Neural cell (in vitro differentiated cells): ENCODE measurements at regions not wholly inside any gene's neighbourhood (a gene's known extent, or its start where the extent isn't known, plus 50 kb on each side); places are given as distances from the start of the nearest gene placed in this dataset.

ENCODE experiments used
- H2AFZ ChIP-seq: fragments of 200-600, 300-800 bp; sonication (generic), shearing (Covaris generic); 2 replicates; pipeline ENCODE4 v1.6.0; 2014; ENCODE audit warnings: low read depth, mild to moderate bottlenecking, antibody characterized with exemption, low read length, moderate library complexity
- H3F3A ChIP-seq: fragments of 200-600 bp; shearing (Covaris generic); 2 replicates; pipeline ENCODE4 v1.6.1; 2016; ENCODE audit warnings: mild to moderate bottlenecking, moderate library complexity, mixed read lengths, antibody characterized with exemption, low read length; ENCODE audit not compliant: insufficient read depth, poor library complexity, severe bottlenecking
- H3K27ac ChIP-seq: fragments of 200-600, 300-800 bp; sonication (generic), shearing (Covaris generic); 2 replicates; pipeline ENCODE4 v1.5.1; 2014; ENCODE audit warnings: mild to moderate bottlenecking, low read length, moderate library complexity
- H3K27me3 ChIP-seq: fragments of 300-800, 200-600 bp; sonication (generic), shearing (Covaris generic); 2 replicates; pipeline ENCODE4 v1.6.0; 2014; ENCODE audit warnings: mild to moderate bottlenecking, low read depth, low read length, moderate library complexity; ENCODE audit not compliant: insufficient read depth
- H3K36me3 ChIP-seq: fragments of 300-800, 200-600 bp; sonication (generic), shearing (Covaris generic); 2 replicates; pipeline ENCODE4 v1.5.1; 2014; ENCODE audit warnings: mild to moderate bottlenecking, antibody characterized with exemption, low read length, moderate library complexity; ENCODE audit not compliant: insufficient read depth
- H3K4me2 ChIP-seq: fragments of 300-800, 200-600 bp; sonication (generic), shearing (Covaris generic); 2 replicates; pipeline ENCODE4 v1.6.0; 2014; ENCODE audit warnings: mild to moderate bottlenecking, low read length
- H3K4me3 ChIP-seq: fragments of 300-800, 200-600 bp; sonication (generic), shearing (Covaris generic); 2 replicates; pipeline ENCODE4 v1.5.1; 2014; ENCODE audit warnings: mild to moderate bottlenecking, low read length, moderate library complexity
- H3K79me2 ChIP-seq: fragments of 200-600 bp; shearing (Covaris generic); replicated peaks from 2 replicates; pipeline ENCODE4 v1.6.0; 2014; ENCODE audit warnings: mild to moderate bottlenecking, low read length, moderate library complexity; ENCODE audit not compliant: insufficient read depth
- H3K9ac ChIP-seq: fragments of 300-800, 200-600 bp; sonication (generic), shearing (Covaris generic); 2 replicates; pipeline ENCODE4 v1.6.1; 2016; ENCODE audit warnings: mild to moderate bottlenecking, low read length, mixed read lengths
- H3K9me2 ChIP-seq: fragments of 200-600 bp; shearing (Covaris generic); 2 replicates; pipeline ENCODE4 v1.6.1; 2016; ENCODE audit warnings: mild to moderate bottlenecking, low read length, mixed read lengths; ENCODE audit not compliant: insufficient read depth
- H3K9me3 ChIP-seq: fragments of 200-600, 300-800 bp; sonication (generic), shearing (Covaris generic); 2 replicates; pipeline ENCODE4 v1.6.1; 2016; ENCODE audit warnings: mild to moderate bottlenecking, mixed run types, low read length, moderate library complexity, mixed read lengths
- H4K20me1 ChIP-seq: fragments of 200-600 bp; shearing (Covaris generic); 2 replicates; pipeline ENCODE4 v1.6.1; 2016; ENCODE audit warnings: mild to moderate bottlenecking, mixed run types; ENCODE audit not compliant: insufficient read depth
- CTCF ChIP-seq: fragments of 450-650 bp; IDR thresholded peaks from 2 replicates; pipeline ENCODE4 v1.5.1; 2014; ENCODE audit warnings: antibody characterized with exemption, mild to moderate bottlenecking, moderate library complexity; ENCODE audit not compliant: poor library complexity, severe bottlenecking
- EZH2 ChIP-seq: fragments of 200-600, 300-800 bp; shearing (Covaris generic), sonication (generic); IDR thresholded peaks from 2 replicates; pipeline ENCODE4 v1.6.1; 2014; ENCODE audit warnings: antibody characterized with exemption, low read length, borderline replicate concordance, mild to moderate bottlenecking; ENCODE audit not compliant: insufficient read depth, poor library complexity, severe bottlenecking
- MXI1 ChIP-seq: fragments of 450-650 bp; conservative IDR thresholded peaks from 2 replicates; pipeline ENCODE4 v1.6.1; 2014; ENCODE audit warnings: antibody characterized with exemption, mild to moderate bottlenecking; ENCODE audit not compliant: poor library complexity, severe bottlenecking
- POLR2AphosphoS5 ChIP-seq: IDR thresholded peaks from 2 replicates; pipeline ENCODE4 v1.6.1; 2012
- RAD21 ChIP-seq: fragments of 450-650 bp; conservative IDR thresholded peaks from 2 replicates; pipeline ENCODE4 v1.6.1; 2014; ENCODE audit warnings: antibody characterized with exemption, mild to moderate bottlenecking, moderate library complexity
- REST ChIP-seq: IDR thresholded peaks from 2 replicates; pipeline ENCODE4 v1.6.1; 2012; ENCODE audit warnings: borderline replicate concordance
- SMC3 ChIP-seq: fragments of 450-650 bp; conservative IDR thresholded peaks from 2 replicates; pipeline ENCODE4 v1.6.1; 2014; ENCODE audit warnings: antibody characterized with exemption, mild to moderate bottlenecking, moderate library complexity; ENCODE audit not compliant: poor library complexity

- H3K4me2 ChIP-seq: no peak overlapping the region
- no peaks in the 10 kb centered on the region for H3F3A ChIP-seq
- H3K9me3 ChIP-seq: no peaks in the 10 kb centered on the region
- no peak overlapping the region for H3K9ac ChIP-seq
- no peaks in the 10 kb centered on the region for H4K20me1 ChIP-seq
- no peaks in the 10 kb centered on the region for H3K9me2 ChIP-seq
- H3K36me3 ChIP-seq: no peaks in the 10 kb centered on the region
- no peak overlapping the region for H2AFZ ChIP-seq
- no peaks in the 10 kb centered on the region for H3K79me2 ChIP-seq
- no peaks in the 10 kb centered on the region for H3K27me3 ChIP-seq
- no peak overlapping the region for H3K4me3 ChIP-seq
- no peak for TF ChIP-seq RAD21
- no peak for TF ChIP-seq CTCF
- no peak for TF ChIP-seq EZH2
- no peak for TF ChIP-seq REST
- H3K27ac ChIP-seq: no peak overlapping the region
Measured at GRCh38 chr5:145350513-145350912, 484.6 kb downstream of the PRELID2 start.

GRCh38 chr5:145347026-145347616, 488.0 kb downstream of the PRELID2 start:
- H3K27ac ChIP-seq: no peak overlapping the region
- H3K9me3 ChIP-seq: no peaks in the 10 kb centered on the region
- no peak overlapping the region for H3K9ac ChIP-seq
- no peaks in the 10 kb centered on the region for H3K36me3 ChIP-seq
- no peaks in the 10 kb centered on the region for H3K79me2 ChIP-seq
- H3K27me3 ChIP-seq: no peaks in the 10 kb centered on the region
- no peak overlapping the region for H2AFZ ChIP-seq
- no peak overlapping the region for H3K4me2 ChIP-seq
- H3F3A ChIP-seq: no peaks in the 10 kb centered on the region
- TF ChIP-seq SMC3 (peak; percentile 30), CTCF (peak; percentile 40), MXI1 (no peak), POLR2AphosphoS5 (no peak), RAD21 (peak; percentile 36), EZH2 (no peak)
- H4K20me1 ChIP-seq: no peaks in the 10 kb centered on the region
- no peak overlapping the region for H3K4me3 ChIP-seq
- no peaks in the 10 kb centered on the region for H3K9me2 ChIP-seq
